ENCODE measurements at regions not wholly inside any gene's neighbourhood (a gene's known extent, or its start where the extent isn't known, plus 50 kb on each side); places are given as distances from the start of the nearest gene placed in this dataset.

- DNase-seq = no peak
These were observed 204.7 kb downstream of the BCL11B start for GRCh38 chr14:99067141-99067920.

- no peak for DNase-seq
These were observed 204.1 kb downstream of the BCL11B start for GRCh38 chr14:99067927-99068326.

DNA sequence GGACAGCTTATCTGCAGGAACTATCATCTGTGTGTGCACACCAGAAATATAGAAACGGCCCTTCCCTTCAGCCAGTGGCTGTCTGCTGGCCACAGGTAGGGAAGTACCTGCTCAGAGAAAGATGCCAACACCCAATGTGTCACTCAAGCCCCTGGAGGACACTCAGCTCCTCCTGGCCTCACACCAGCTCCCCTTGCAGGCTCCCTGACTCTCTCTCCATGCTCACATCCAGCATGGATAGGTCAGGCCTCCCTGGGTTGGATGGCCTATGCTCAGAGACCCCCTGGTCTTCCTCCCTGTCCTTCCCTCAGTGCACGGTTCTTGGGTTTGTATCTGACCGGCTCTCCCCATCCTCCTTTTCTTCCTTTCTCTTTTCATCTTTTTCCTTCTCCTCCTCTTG lies 202.1 kb downstream of the BCL11B start:
- no peak for DNase-seq

DNA sequence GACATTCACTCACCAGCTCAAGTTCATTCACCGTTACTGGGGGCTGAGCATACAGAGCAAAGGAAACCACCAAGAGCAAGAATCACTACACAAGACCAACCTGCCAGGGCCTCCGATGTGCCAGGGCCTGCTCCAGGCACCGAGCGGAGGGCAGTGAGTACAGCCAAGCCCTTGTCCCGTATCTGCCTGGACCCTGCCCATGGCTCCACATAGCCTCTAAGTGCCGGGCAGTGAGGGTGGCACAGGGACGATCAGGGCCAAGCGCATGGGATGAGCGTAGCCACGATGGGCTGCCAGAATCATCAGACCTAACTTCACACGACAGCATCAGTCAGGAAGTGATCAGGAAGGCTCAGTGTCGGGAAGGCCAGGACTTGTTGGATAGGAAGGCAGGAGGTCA lies 199.6 kb downstream of the BCL11B start:
- DNase-seq = no peak

DNA sequence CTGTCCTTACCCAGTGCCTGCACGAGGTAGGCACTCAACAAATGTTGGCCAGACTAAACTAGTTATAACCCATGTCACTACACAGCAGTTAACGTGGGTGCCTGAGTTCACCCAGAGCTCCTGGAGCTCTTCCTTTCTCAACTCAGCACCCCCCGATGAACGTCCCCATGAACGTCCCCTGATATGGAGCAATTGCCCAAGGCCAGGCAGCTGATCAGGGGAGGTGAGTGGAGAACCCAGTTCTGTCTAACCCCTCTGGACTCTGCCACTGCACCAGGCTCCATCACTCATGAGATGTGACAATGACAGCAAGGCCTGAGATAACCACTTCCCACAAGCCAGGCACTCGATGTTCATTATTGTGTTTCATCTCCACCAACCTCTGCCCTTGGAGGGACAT lies 199.0 kb downstream of the BCL11B start:
- DNase-seq = no peak

- DNase-seq = no peak
These were observed 198.6 kb downstream of the BCL11B start for GRCh38 chr14:99073431-99073830.

GRCh38 chr14:99075061-99075460 lies 196.9 kb downstream of the BCL11B start:
- DNase-seq = no peak

DNA sequence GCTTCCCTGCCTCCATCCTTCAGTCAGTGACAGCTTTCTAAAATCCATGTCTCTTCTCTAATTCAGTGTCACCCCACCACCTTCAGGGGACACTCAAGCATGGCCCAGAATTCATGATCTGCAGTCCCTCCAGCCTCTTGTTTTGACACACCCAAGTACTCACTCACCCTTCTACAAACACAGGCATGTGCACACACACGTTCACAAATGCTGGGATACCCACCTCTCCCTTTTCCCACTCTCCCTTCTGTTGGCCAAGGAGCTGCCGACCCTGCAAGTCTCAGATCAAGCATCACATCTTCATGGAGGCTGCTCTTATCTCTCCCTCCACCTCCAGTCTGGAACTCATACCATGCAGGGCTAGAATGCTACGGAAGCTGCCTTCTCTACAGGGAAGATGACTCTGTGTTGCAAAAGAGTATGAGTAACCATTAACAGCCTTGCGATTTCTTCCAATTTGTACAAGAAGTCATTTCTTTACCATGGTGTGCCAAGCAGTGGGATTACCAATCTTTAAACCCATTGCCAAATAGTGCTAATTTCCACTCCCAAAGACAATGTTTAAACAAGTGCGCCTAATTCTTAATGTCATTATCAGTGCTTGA lies 196.1 kb downstream of the BCL11B start:
- DNase-seq = no peak

GRCh38 chr14:99077076-99077843 lies 194.7 kb downstream of the BCL11B start:
- DNase-seq = no peak

DNA sequence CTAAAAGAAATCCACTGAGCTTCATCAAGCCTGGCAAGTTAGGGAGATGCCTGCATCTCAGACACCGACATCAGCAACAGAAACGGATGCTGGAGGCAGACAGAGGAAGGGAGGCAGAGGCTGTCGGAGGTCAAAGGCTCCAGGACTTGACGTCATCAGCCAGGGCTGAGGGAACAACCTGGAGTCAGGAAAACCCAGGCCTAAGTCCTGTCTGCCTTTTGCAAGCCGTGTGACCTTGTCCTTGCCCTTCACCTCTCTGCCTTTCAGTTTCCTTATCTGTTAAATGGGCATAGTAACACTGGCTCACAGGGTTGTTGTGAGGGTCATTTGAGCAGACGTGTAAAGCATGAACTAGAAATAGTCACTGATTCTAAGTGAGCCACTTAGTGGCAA lies 194.2 kb downstream of the BCL11B start:
- no peak for DNase-seq

GRCh38 chr14:99078426-99078825 lies 193.6 kb downstream of the BCL11B start:
- DNase-seq = no peak

GRCh38 chr14:99079061-99079727 lies 192.8 kb downstream of the BCL11B start:
- no peak for DNase-seq

DNA sequence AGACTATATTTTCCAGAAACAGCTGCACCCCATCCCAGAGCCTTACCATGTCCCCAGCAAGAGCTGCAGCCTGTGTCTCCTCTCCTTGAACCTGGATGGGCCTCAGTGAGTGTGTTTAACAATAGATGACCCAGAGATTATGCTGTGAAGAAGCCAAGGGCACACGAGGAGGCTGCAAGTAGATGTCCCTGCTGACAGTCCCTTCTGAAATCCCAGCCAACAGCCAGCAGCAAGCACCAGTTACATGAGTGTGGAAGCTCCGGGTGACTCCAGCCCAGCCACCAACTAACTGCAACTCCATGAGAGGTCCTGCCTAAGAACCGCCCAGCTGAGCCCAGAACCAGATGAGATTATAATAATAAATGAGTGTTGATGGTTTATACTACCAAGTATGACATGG lies 191.7 kb downstream of the BCL11B start:
- no peak for DNase-seq

DNA sequence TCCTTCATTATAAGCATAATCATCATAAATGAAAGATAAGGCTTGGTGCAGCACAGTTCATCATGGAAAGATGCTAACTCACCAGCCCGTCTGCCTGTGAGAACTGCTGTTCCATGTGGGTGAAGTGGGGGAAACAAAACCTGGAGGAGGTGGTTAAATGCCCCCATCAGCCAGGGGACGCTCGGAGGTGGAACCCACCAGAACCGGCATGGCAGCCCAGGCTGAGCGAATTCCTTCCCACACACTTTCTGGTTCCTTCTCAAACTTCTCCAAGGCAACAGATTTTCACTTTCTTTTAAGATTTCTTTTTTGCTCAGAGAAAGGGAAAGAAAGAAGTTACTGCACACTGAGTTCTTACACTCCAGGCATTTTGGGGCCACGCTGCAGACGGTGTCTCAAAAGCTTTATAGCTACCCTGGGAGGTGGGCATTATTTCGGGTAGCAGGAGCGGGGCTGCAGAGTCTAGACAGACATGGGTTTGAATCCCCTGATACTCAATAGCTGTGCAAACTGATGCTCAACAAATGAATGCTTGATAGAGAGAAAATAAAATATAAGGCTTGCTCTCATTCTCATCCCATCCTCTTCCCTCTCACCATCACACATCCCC lies 190.7 kb downstream of the BCL11B start:
- no peak for DNase-seq

- DNase-seq = no peak
These were observed 190.1 kb downstream of the BCL11B start for GRCh38 chr14:99081880-99082279.

GRCh38 chr14:99093532-99094517 lies 178.2 kb downstream of the BCL11B start:
- no peak for DNase-seq

DNA sequence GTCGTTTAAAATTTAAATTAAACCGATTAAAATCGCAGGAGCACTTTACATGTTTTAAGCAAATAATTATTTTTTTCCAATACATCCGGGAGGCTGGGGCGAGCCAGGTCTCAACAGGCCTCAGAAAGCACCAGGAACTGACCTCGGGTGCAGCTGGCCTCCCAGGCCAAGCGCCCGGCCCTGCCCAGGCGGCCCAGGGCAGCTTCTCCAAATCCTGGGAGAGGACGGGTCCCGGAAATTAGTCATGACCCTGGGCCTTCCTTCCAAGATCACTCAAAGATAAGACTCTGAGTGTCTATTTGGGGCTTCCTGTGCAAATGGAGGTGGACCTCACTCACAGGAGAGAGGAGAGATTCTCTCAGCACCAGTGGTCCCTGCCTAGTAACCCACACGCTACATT lies 177.1 kb downstream of the BCL11B start:
- no peak for DNase-seq

- DNase-seq = no peak
These were observed 176.6 kb downstream of the BCL11B start for GRCh38 chr14:99095369-99095768.

DNA sequence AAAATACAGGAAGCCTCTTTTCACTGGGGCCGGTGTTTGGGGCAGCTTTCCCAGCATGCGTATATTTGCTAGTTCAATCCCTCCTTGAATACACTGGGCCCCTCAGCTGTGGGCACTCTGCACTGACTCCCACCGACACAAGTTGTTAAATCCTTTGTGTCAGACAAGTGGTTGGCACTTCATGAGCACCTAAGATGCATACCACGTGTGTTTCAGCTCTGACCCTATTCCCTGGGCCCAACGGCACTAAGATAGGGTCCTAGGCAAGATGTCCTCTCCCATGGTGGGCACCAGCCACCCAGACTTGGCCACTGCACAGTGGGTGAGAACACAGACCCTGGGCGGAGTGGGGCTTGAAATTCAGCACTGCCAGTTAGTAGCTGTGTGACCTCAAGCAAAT lies 173.8 kb downstream of the BCL11B start:
- DNase-seq = no peak

GRCh38 chr14:99099051-99099787 lies 172.8 kb downstream of the BCL11B start:
- no peak for DNase-seq
